GM12891 (cell line): ENCODE measurements at regions not wholly inside any gene's neighbourhood (a gene's known extent, or its start where the extent isn't known, plus 50 kb on each side); places are given as distances from the start of the nearest gene placed in this dataset.

Source experiments
- DNase-seq: peaks from one replicate; pipeline ENCODE4 v3.0.0; 2011; ENCODE audit warnings: low spot score; ENCODE audit not compliant: insufficient read length
- FAIRE-seq: peaks from 2 replicates; lab custom pipeline; 2011; peaks lifted over from hg19 to GRCh38; lab: Jason Lieb, UNC
- PAX5 ChIP-seq: IDR thresholded peaks from 2 replicates; pipeline ENCODE4 v1.6.1; 2011; ENCODE audit warnings: low read length, moderate library complexity, mild to moderate bottlenecking; ENCODE audit not compliant: insufficient read depth, severe bottlenecking
- POLR2A ChIP-seq: IDR thresholded peaks from 2 replicates; pipeline ENCODE4 v1.6.1; 2011; ENCODE audit warnings: low read depth, low read length, control low read depth
- POLR2AphosphoS5 ChIP-seq: IDR thresholded peaks from 2 replicates; pipeline ENCODE4 v1.6.1; 2011; ENCODE audit warnings: low read depth, low read length, control low read depth
- POU2F2 ChIP-seq: IDR thresholded peaks from 2 replicates; pipeline ENCODE4 v1.6.1; 2011; ENCODE audit warnings: low read depth, mild to moderate bottlenecking, control low read depth, low read length, moderate library complexity
- SPI1 ChIP-seq: IDR thresholded peaks from 2 replicates; pipeline ENCODE4 v1.6.1; 2011; ENCODE audit warnings: low read depth, low read length, control low read depth
- TAF1 ChIP-seq: IDR thresholded peaks from 2 replicates; pipeline ENCODE4 v1.6.1; 2011; ENCODE audit warnings: low read depth, low read length, control low read depth

DNA sequence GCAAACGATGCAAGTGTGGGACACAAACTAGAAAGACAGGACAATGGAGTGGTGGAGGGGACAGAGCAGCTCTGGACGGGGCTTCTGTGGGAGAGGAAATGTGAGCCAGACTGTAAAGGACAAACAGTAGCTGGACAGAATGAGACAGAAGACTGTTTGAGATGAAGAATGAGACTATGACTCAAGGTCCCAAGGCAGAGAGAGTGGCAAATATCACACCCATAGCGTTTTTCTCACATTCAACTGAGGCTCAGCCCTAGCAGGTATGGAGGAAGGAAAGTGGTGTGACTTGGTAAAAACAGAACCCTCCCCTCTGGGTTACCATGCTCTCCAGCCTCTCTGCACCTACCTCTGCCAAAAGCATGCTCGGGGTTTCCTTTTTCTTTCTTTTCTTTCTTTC lies 96.5 kb downstream of the RPL27A start:
- FAIRE-seq: peak; percentile 50
- DNase-seq: no peak
- TF ChIP-seq POU2F2: no peak
- TF ChIP-seq POLR2AphosphoS5: no peak
- TF ChIP-seq TAF1: no peak
- TF ChIP-seq PAX5: no peak
- no peak for TF ChIP-seq SPI1
- no peak for TF ChIP-seq POLR2A

DNA sequence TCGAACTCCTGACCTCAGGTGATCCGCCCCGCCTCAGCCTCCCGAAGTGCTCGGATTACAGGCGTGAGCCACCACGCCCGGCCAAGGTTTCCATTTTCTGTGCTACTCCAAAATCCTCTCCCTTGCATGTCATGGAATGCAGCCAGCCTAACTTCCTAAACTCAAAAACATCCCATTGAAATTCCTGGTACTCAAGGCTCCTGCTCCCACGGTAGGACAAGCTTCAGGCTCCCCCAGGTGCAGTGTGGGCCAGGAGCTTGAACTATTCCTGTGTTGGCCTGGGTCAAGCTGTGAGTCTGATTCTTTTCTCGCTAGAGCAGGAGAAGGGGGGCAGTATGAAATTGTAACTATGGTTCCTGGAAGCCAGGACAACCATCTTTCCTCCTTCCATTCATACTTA lies 97.1 kb downstream of the RPL27A start:
- FAIRE-seq: no peak
- no peak for TF ChIP-seq TAF1
- no peak for TF ChIP-seq PAX5
- no peak for TF ChIP-seq POLR2AphosphoS5
- no peak for TF ChIP-seq SPI1
- DNase-seq: no peak

- FAIRE-seq (no peak), DNase-seq (no peak)
- TF ChIP-seq PAX5 (no peak), SPI1 (no peak), POLR2A (no peak)
These were observed 102.4 kb downstream of the RPL27A start for GRCh38 chr11:8784954-8785353.

DNA sequence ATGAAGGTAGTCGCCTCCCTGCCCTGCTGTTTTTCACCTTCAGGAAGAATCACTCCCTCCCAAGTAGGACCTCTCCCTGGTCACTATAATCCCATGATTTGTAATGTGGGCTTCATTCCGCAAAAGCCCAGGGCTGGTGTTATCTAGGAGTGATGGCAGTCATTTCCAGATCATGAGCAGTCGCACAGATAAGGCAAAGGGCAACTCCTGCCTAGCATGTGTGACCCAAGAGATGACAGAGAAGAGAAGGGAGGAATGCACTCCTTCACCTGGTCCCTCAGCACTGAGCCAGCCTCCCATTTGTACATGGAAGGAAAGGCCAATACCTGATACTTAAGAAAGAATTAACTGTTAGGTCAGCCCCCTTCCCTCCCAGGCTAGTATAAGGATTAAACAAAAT lies 102.9 kb downstream of the RPL27A start:
- TF ChIP-seq SPI1 (no peak), POLR2AphosphoS5 (no peak), POU2F2 (no peak), PAX5 (no peak), POLR2A (no peak), TAF1 (no peak)
- FAIRE-seq (no peak), DNase-seq (no peak)

DNA sequence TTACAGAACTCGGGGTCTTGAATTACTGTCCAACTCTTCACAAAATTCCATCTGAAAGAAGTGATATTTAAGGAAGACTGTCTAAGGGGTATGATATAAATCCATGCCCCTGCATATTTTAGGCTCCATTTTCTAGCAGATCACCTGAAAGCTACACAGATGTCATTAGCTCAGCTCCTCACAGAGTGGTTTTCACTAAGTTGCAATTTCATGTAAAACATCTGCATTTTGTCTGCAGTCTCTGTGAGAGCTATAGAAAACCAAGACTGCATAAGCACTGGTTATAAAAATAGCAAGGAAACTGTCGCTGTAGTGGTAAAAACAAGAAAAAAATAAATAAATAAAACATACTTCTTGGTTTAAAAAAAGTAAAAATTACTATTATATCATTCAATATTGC lies 103.4 kb downstream of the RPL27A start:
- no peak for FAIRE-seq
- TF ChIP-seq PAX5 (no peak), POU2F2 (no peak), POLR2AphosphoS5 (no peak), POLR2A (no peak), SPI1 (no peak), TAF1 (no peak)
- no peak for DNase-seq

DNA sequence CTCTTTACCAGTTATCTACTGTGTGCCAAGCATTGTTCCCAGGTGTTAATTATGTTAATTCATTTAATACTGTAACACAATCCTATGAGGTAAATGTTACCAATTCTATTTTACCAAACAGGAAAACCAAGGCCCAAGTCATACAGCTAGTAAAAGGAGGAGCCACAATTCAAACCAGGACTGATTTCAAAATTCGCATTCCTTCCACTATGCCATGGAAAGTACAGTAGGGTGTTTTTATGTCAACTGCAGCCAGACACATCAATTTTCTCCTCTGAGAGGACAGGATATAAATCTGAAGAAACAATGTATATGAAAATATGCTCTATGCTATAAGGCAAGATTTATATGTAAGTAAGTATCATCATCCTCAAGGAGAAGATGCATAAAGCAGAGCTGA lies 104.3 kb downstream of the RPL27A start:
- no peak for FAIRE-seq
- TF ChIP-seq TAF1: no peak
- no peak for TF ChIP-seq SPI1
- TF ChIP-seq POLR2AphosphoS5: no peak
- TF ChIP-seq POLR2A: no peak
- no peak for TF ChIP-seq POU2F2
- TF ChIP-seq PAX5: no peak

GRCh38 chr11:8787372-8787771 lies 104.8 kb downstream of the RPL27A start:
- TF ChIP-seq POLR2AphosphoS5: no peak
- FAIRE-seq (no peak), DNase-seq (no peak)

More for the DNA sequence above, 104.3 kb downstream of the RPL27A start:
- DNase-seq: no peak

GRCh38 chr11:8788616-8789015 lies 106.0 kb downstream of the RPL27A start:
- TF ChIP-seq POU2F2 (no peak), POLR2A (no peak), SPI1 (no peak), POLR2AphosphoS5 (no peak), PAX5 (no peak), TAF1 (no peak)
- FAIRE-seq: no peak
- DNase-seq: no peak

GRCh38 chr11:8789864-8790263 lies 107.3 kb downstream of the RPL27A start:
- TF ChIP-seq TAF1 (no peak), PAX5 (no peak), POLR2AphosphoS5 (no peak), POLR2A (no peak), POU2F2 (no peak), SPI1 (no peak)
- FAIRE-seq (no peak), DNase-seq (no peak)

DNA sequence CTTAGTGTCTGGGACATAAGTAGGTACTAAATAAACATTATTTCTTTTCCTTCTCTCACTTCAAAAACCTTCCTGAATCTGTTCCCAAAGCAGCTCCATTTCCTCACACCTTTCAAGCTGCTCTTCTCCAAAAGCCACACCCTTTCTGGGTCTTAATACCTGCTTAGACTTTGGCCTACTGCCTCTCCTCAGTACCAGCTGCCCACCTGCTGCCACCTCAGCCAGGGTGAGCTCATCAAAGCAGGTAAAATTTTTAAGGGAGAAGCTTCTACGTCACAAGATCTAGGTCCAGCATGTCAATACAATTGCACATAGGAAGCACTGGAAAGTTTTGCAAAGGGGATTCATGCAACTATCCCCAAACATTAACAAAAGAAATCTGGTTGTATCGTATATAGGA lies 108.4 kb downstream of the RPL27A start:
- TF ChIP-seq SPI1: no peak
- TF ChIP-seq PAX5: no peak
- TF ChIP-seq TAF1: no peak
- no peak for TF ChIP-seq POU2F2
- no peak for TF ChIP-seq POLR2AphosphoS5
- no peak for TF ChIP-seq POLR2A
- FAIRE-seq (no peak), DNase-seq (no peak)

DNA sequence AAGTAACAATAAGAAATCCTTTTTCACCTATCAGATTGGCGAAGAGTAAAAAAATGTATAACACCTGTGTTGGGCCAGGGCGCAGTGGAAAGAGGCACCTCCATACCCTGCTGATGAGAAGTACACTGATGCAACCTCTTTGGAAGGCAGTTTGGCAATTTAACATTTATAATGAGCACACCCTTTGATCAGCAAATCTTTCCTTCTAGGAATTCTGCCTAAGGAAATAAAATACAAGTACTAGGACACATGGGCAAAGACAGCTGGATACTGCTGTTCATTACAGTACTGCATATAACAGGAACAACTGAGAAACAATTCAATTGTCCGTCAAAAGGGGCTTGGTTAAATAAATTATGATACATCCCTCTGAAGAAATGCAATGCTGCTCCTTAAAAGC lies 110.1 kb downstream of the RPL27A start:
- DNase-seq (no peak), FAIRE-seq (no peak)
- no peak for TF ChIP-seq PAX5
- TF ChIP-seq SPI1: no peak
- TF ChIP-seq POLR2A: no peak
- no peak for TF ChIP-seq POLR2AphosphoS5
- no peak for TF ChIP-seq POU2F2
- TF ChIP-seq TAF1: no peak
